GM12878 (cell line): ENCODE measurements at regions not wholly inside any gene's neighbourhood (a gene's known extent, or its start where the extent isn't known, plus 50 kb on each side); places are given as distances from the start of the nearest gene placed in this dataset.

ENCODE experiments used
- ATAC-seq: fragments of 200-7000 bp; cut with Tn5 transposase; 3 replicates; pipeline ENCODE4 v1.9.1; 2020; ENCODE audit warnings: mild to moderate bottlenecking, moderate library complexity
- BruUV-seq: library from RNA; stranded (reverse); fragments of 400-500 nt; replicated peaks from 2 replicates; lab custom pipeline; 2021; lab: Mats Ljungman, UMichigan
- CTCF ChIA-PET: fragments of 300-600 bp; sonication (Branson Sonifier 250); formaldehyde crosslinking; extraction: SDS; loops from one replicate; lab custom pipeline; 2021; ENCODE audit warnings: inconsistent platforms; lab: Yijun Ruan, JAX
- POLR2A ChIA-PET: fragments of 350-600 bp; formaldehyde crosslinking; extraction: SDS; loops from one replicate; lab custom pipeline; 2021; ENCODE audit warnings: inconsistent platforms; lab: Charles Lee
- RAD21 ChIA-PET: fragments of 300-600 bp; sonication (Branson Sonifier 250); formaldehyde crosslinking; loops from one replicate; lab custom pipeline; 2023; ENCODE audit warnings: antibody characterized with exemption; ENCODE audit not compliant: unreplicated experiment; lab: Charles Lee
- SMC1A ChIA-PET: fragments of 300-600 bp; sonication (Branson Sonifier 250); formaldehyde crosslinking; loops from one replicate; lab custom pipeline; 2023; ENCODE audit not compliant: unreplicated experiment, uncharacterized antibody; lab: Charles Lee
- DNase-seq: peaks from one replicate; pipeline ENCODE4 v3.0.0-alpha.2; 2011; ENCODE audit warnings: low read depth, low spot score
- FAIRE-seq: peaks from 3 replicates; lab custom pipeline; 2011; peaks lifted over from hg19 to GRCh38; lab: Jason Lieb, UNC
- H2AFZ ChIP-seq: 2 replicates; pipeline ENCODE4 v1.6.0; 2011; ENCODE audit warnings: low read depth, low read length, control low read depth; ENCODE audit not compliant: control insufficient read depth
- H3K27ac ChIP-seq: 2 replicates; pipeline ENCODE4 v1.5.1; 2011; ENCODE audit warnings: control low read depth; ENCODE audit not compliant: control insufficient read depth, insufficient read depth
- H3K27me3 ChIP-seq, 2 experiments: replicated peaks in 1 of 2; 2 replicates each; pipeline versions ENCODE4 v1.6.0 to v1.6.1; 2011; ENCODE audit warnings: low read length in 1 of 2; ENCODE audit not compliant: control insufficient read depth in 2 of 2, insufficient read depth in 2 of 2
- H3K36me3 ChIP-seq, 2 experiments: 2 replicates each; pipeline ENCODE4 v1.5.1; 2011; ENCODE audit warnings: low read length in 1 of 2; ENCODE audit not compliant: control insufficient read depth in 2 of 2, insufficient read depth in 2 of 2
- H3K4me1 ChIP-seq: 2 replicates; pipeline ENCODE4 v1.6.1; 2011; ENCODE audit warnings: mild to moderate bottlenecking, low read length, moderate library complexity, mixed read lengths; ENCODE audit not compliant: control insufficient read depth, insufficient read depth
- H3K4me2 ChIP-seq: 2 replicates; pipeline ENCODE4 v1.6.0; 2011; ENCODE audit warnings: control low read depth; ENCODE audit not compliant: control insufficient read depth, insufficient read depth
- H3K4me3 ChIP-seq: fragments of 200-600 bp; sonication (generic); 2 replicates; pipeline ENCODE4 v1.5.1; 2016
- H3K79me2 ChIP-seq: 2 replicates; pipeline ENCODE4 v1.6.0; 2011; ENCODE audit warnings: low read length; ENCODE audit not compliant: control insufficient read depth, insufficient read depth
- H3K9ac ChIP-seq: 2 replicates; pipeline ENCODE4 v1.8.0; 2011; ENCODE audit warnings: low read length, control low read depth, mixed read lengths; ENCODE audit not compliant: control insufficient read depth, insufficient read depth
- H3K9me3 ChIP-seq: replicated peaks from 3 replicates; pipeline ENCODE4 v1.5.1; 2011; ENCODE audit warnings: mild to moderate bottlenecking, low read length; ENCODE audit not compliant: control insufficient read depth, insufficient read depth
- H4K20me1 ChIP-seq: 2 replicates; pipeline ENCODE4 v1.6.0; 2011; ENCODE audit not compliant: control insufficient read depth, insufficient read depth
- ATF7 ChIP-seq: fragments of 450-650 bp; IDR thresholded peaks from 2 replicates; pipeline ENCODE4 v1.6.1; 2016; ENCODE audit warnings: low read depth, mild to moderate bottlenecking
- BCL3 ChIP-seq: IDR thresholded peaks from 2 replicates; pipeline ENCODE4 v1.6.1; 2011; ENCODE audit warnings: borderline replicate concordance, low read depth, mild to moderate bottlenecking, moderate library complexity, low read length; ENCODE audit not compliant: insufficient read depth, poor library complexity, severe bottlenecking
- CHD4 ChIP-seq: fragments of 200-600 bp; sonication (generic); IDR thresholded peaks from 2 replicates; pipeline ENCODE4 v1.6.1; 2016; ENCODE audit warnings: mild to moderate bottlenecking
- EED ChIP-seq: sonication (generic); IDR thresholded peaks from 2 replicates; pipeline ENCODE4 v1.6.1; 2016; ENCODE audit warnings: antibody characterized with exemption, low read depth
- EZH2 ChIP-seq: IDR thresholded peaks from 2 replicates; pipeline ENCODE4 v1.6.1; 2012; ENCODE audit warnings: low read depth, mild to moderate bottlenecking, control low read depth, inconsistent platforms, low read length, borderline replicate concordance; ENCODE audit not compliant: control insufficient read depth
- GABPA ChIP-seq: IDR thresholded peaks from 2 replicates; pipeline ENCODE4 v1.6.1; 2014; ENCODE audit warnings: antibody characterized with exemption, low read depth, mild to moderate bottlenecking, inconsistent platforms
- GATAD2B ChIP-seq: fragments of 450-650 bp; conservative IDR thresholded peaks from 2 replicates; pipeline ENCODE4 v1.6.1; 2017; ENCODE audit warnings: low read depth, mild to moderate bottlenecking, moderate library complexity
- HCFC1 ChIP-seq: fragments of 150-350 bp; IDR thresholded peaks from 2 replicates; pipeline ENCODE4 v1.6.1; 2014; ENCODE audit warnings: low read length
- JUNB ChIP-seq: IDR thresholded peaks from 2 replicates; pipeline ENCODE4 v1.6.1; 2016; ENCODE audit warnings: antibody characterized with exemption, mild to moderate bottlenecking
- KLF5 ChIP-seq: fragments of 450-650 bp; IDR thresholded peaks from 2 replicates; pipeline ENCODE4 v1.6.1; 2014; ENCODE audit warnings: mild to moderate bottlenecking; ENCODE audit not compliant: partially characterized antibody
- NFYA ChIP-seq: IDR thresholded peaks from 2 replicates; pipeline ENCODE4 v1.6.1; 2011; ENCODE audit warnings: low read depth, mild to moderate bottlenecking, low read length, improper control_type of control experiment, borderline replicate concordance
- TCF7 ChIP-seq: IDR thresholded peaks from 2 replicates; pipeline ENCODE4 v1.6.1; 2014; ENCODE audit warnings: antibody characterized with exemption, borderline replicate concordance
- ZNF687 ChIP-seq: fragments of 450-650 bp; IDR thresholded peaks from 2 replicates; pipeline ENCODE4 v1.6.1; 2017; ENCODE audit warnings: mild to moderate bottlenecking, moderate library complexity
- WGBS: methylation state at CpG from one replicate; pipeline ENCODE4 v1.1.6; 2016; ENCODE audit warnings: low lambda C conversion rate; ENCODE audit not compliant: insufficient replicate concordance, insufficient coverage; ENCODE audit errors: missing lambda C conversion rate; 5-methylcytosine and 5-hydroxymethylcytosine counted together
- in situ Hi-C: fragments of 300-500 bp; cut with MboI; formaldehyde crosslinking; loops from 9 replicates; pipeline ENCODE4 v1.14.3; 2018; ENCODE audit warnings: mixed read lengths
- intact Hi-C: fragments of 100-400 bp; cut with micrococcal nuclease; formaldehyde crosslinking; loops from one replicate; pipeline ENCODE4 v1.14.2; 2022; ENCODE audit not compliant: unreplicated experiment

- RAD21 ChIA-PET, result interaction anchor here (1.1 kb wide), 1 partner anchor 315 kb away, joined by 3 read pairs; no protein-coding TSS in a partner anchor
- intact Hi-C loops, result no loop called here
Measured at GRCh38 chr2:77800410-77800809, 278.2 kb upstream of the LRRTM4 start.

GRCh38 chr2:77807531-77808215, 285.5 kb upstream of the LRRTM4 start:
- Histone ChIP-seq H2AFZ (no peak overlapping the region), H3K4me2 (no peak overlapping the region), H3K27me3 (no peaks in the 10 kb centered on the region), H3K9me3 (no peaks in the 10 kb centered on the region)
- DNase-seq, result no peak
- POLR2A ChIA-PET, result no interaction called here
- RAD21 ChIA-PET, result no interaction called here
- TF ChIP-seq ZNF687 (no peak), GATAD2B (no peak), JUNB (no peak), KLF5 (no peak), CHD4 (no peak)
- TF ChIP-seq, all 136 proteins: peak for 0
- ATAC-seq, result no peak
- Histone ChIP-seq H3K36me3 (no peaks in the 10 kb centered on the region), H3K4me3 (no peak overlapping the region), H3K9ac (no peak overlapping the region), H3K4me1 (no peaks in the 10 kb centered on the region), H3K79me2 (no peaks in the 10 kb centered on the region), H3K27ac (no peak overlapping the region), H4K20me1 (no peaks in the 10 kb centered on the region)
- intact Hi-C loops (no loop called here), in situ Hi-C loops (no loop called here)
- FAIRE-seq, result no peak
- 29% methylated on average over 7 of the region's 7 CpGs for WGBS
- ChIA-PET SMC1A (no interaction called here), CTCF (no interaction called here)
- no TSS peak for BruUV-seq

More at GRCh38 chr2:77800410-77800809, 278.2 kb upstream of the LRRTM4 start:
- Histone ChIP-seq H3K4me1 (no peaks in the 10 kb centered on the region), H3K79me2 (no peaks in the 10 kb centered on the region), H3K4me2 (no peak overlapping the region), H2AFZ (no peak overlapping the region), H3K27me3 (no peaks in the 10 kb centered on the region), H3K9ac (no peak overlapping the region), H3K9me3 (no peaks in the 10 kb centered on the region), H3K27ac (no peak overlapping the region), H3K36me3 (no peaks in the 10 kb centered on the region), H3K4me3 (no peak overlapping the region), H4K20me1 (no peaks in the 10 kb centered on the region)
- no TSS peak for BruUV-seq
- FAIRE-seq, result no peak
- no peak for ATAC-seq
- in situ Hi-C loops, result no loop called here
- ChIA-PET POLR2A (no interaction called here), SMC1A (interaction anchor here (0.5 to 1.1 kb wide), 3 partner anchors 9 to 64 kb away, joined by 3 read pairs; no protein-coding TSS in a partner anchor), CTCF (no interaction called here)
- TF ChIP-seq EZH2 (no peak), BCL3 (no peak), GABPA (no peak), TCF7 (no peak), ATF7 (no peak), NFYA (no peak), HCFC1 (no peak), EED (no peak)
- DNase-seq, result no peak
